G401.6 (cell line): ENCODE measurements at regions not wholly inside any gene's neighbourhood (a gene's known extent, or its start where the extent isn't known, plus 50 kb on each side); places are given as distances from the start of the nearest gene placed in this dataset.
"Not testable (repeated sequence)": the region's sequence is repeated elsewhere in the genome, so short reads cannot be mapped to it uniquely, and the experiment has no call there.

Experiments
- FAIRE-seq: peaks from 2 replicates; lab custom pipeline; 2012; peaks lifted over from hg19 to GRCh38; lab: Jason Lieb, UNC

GRCh38 chr9:88875400-88876120, 115.7 kb upstream of the S1PR3 start:
- FAIRE-seq = no peak

DNA sequence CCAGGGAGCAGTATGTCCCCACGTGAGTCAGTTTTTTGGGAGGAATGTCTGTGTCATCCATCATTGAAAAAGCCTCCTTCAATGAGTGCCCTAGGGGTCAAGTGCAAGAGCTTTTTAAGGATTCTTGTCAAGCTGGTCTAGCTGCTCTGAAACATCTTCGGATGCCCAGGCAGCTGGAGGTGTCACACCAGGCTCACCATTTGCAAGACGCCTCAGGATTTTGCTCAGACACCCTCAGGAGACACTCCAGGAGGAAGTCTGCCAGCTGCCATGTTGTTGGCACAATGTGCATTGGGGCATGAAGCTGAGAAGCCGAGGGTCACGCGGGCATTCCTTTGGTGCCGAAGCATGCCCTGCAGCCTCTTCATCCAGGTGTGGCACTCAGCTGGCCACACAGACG, 111.1 kb upstream of the S1PR3 start:
- no peak for FAIRE-seq

DNA sequence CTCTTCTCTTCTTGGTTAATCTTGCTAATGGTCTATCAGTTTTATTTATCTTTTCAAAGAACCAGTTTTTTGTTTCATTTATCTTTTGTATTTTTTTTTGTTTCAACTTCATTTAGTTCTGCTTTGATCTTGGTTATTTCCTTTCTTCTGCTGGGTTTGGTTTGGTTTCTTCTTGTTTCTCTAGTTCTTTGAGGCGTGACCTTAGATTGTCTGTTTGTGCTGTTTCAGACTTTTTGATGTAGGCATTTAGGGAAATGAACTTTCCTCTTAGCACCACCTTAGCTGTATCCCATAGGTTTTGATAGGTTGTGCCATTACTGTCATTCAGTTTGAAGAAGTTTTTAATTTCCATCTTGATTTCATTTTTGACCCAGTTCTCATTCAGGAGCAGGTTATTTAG, 107.0 kb upstream of the S1PR3 start:
- not testable (repeated sequence) for FAIRE-seq

- not testable (repeated sequence) for FAIRE-seq
Measured at GRCh38 chr9:88886762-88887161, 104.5 kb upstream of the S1PR3 start.

DNA sequence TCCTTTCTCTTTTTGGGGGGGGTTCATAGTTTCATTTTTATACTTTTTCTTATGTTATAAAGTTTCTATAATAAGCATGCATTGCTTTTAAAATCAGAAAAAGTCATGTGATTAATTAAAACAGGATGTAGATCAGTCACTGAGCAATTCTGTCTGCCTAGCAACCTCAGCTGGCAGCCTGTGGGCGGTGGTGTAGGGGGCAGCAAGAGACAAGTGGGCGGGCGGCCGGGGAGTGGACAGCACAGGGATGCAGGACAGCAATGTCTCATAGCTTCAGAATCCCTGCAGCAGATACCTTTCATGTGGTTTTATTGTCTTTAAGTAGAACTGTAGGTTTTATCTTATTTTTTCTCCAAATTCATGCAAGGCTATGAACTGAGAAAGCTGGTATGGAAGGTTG, 101.9 kb upstream of the S1PR3 start:
- FAIRE-seq = no peak

DNA sequence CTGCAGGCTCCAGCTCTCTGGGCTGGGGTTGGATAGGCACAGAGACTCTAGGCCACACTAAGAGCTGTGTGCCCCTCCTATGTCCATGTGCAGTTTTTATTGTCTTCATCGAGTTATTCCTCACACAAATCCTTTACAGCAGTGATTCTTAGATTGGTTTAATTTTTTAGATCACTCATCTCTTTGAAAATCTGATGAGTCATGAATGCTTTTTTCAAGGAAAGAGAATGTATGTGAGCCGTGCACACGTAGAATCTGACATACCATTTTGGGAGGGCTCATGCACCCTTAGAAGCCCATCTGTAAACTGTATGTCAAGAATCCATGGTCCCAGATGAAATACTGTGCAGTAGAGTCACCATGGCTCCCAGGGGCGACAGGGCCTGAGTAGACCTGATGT, 100.7 kb upstream of the S1PR3 start:
- no peak for FAIRE-seq

DNA sequence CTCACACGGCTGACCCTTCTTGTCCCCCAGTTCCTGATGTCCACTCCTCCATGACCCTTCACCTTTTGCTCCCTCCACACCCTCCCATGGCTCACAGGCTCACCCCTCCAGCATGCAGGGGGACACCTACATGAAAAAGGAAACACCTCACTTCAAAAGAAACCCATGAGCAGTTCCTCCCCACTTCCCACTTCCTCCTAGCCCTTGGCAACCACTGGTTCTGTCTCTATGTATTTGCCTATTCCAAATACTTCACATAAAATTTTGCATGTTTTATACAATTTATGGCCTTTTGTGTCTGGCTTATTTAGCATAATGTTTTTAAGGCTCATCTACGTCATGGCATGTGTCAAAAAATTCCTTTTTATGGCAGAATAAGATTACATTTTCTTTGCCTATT, 100.2 kb upstream of the S1PR3 start:
- no peak for FAIRE-seq

DNA sequence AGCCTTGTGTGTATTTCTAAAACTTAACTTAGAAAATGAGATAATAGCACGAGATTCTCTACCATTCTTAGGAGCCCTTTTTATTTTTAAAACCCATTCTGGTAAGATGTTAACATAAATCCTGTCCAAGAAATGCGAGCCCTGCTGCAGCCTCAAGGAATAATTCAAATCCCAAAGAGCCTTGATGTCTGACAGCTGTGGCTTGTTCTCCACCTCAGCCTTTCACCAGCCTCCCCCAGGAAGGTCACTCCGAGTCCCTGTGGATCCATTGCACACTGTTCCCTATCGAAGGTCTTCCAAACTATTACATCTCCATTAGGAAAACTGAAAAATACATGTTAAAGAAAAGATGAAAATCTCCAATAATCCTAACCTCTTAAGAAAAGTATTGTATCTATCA, 98.5 kb upstream of the S1PR3 start:
- FAIRE-seq = no peak

DNA sequence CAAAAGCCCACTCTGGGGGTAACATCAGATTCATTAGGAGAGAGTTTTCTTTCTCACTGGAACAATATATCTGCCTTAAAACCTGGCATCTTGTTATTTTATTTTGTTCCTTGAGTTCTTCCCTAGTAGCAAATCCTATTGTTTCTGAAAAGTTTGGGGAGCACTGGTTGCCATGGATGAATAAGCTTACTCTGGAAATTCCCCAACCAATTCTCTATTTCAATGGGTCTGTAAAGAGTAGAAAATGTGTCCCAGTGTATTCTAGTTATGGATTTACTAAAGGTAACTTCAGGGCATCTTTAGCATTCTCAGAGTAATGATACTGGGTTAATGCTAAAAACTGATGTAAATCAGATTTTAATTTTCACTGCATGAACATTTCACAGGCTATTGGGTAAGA, 94.2 kb upstream of the S1PR3 start:
- no peak for FAIRE-seq

DNA sequence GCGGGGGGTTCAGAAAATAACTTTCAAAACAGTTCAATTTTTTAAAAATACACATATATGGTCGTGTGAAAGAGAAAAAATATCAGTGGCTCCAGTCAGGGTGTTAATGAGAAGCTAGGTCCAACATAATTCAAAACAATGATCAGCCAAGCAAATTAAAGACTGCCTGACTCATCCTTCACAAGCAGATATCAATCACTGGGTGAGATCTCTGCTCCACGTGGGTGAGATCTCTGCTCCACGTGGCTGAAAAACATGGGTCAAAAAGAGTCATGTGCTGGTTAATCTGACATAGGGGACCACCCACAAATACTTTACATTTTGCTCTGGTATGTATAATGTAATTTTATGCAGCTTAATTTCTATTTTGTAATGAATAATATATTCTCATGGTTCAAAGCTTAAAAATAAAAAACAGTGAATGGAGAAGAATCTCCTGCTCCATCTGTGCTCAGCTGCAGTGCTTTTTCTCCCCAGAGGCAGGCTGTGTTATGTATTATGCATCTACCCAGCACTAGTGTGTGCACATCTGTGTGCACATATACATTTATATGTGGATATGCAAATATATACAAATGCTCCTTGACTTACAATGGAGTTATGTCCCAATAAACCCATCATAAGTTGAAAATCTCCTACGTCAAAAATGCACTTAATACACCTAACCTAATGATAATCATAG, 93.1 kb upstream of the S1PR3 start:
- no peak for FAIRE-seq

GRCh38 chr9:88905506-88905905, 85.8 kb upstream of the S1PR3 start:
- FAIRE-seq = no peak

GRCh38 chr9:88915916-88916315, 75.4 kb upstream of the S1PR3 start:
- FAIRE-seq = no peak

DNA sequence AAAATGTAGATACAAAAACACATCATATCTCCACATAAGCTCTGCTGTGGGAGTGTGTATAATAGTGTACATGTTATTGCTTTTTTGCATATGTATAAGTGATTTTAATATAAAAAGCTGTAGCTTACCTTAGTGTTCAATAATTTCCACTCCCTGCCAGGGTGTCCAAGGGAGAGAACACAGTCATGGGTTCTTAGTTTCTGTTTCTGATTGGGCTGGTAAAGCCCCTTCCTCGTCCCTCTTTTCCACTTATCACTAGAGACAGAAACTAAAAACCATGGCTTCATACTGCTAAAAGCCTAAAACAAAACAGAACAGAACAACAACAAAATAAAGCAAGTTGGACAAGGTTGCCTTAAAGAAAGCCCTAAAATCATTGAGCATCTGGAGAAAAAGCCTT, 74.4 kb upstream of the S1PR3 start:
- no peak for FAIRE-seq

DNA sequence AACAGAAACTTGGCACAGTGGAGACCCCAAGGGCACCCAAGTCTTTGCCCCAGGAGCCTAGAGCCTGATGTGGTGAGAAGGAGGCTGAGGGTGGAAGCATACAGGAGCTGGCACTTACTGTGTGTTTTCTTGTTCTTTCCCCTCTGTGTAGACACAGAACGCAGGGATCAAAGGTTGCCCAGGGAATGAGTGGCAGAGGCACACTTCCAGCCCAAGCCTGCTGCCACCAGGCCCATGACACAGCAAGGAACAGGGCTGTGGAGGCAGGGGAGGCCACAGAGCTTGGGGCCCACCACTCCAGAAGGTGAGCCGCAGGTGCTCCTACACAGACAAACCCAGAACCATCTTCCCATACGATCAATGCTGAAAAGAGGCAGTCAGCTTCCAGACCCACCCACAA, 73.9 kb upstream of the S1PR3 start:
- no peak for FAIRE-seq

- not testable (repeated sequence) for FAIRE-seq
Measured at GRCh38 chr9:88918537-88918936, 72.7 kb upstream of the S1PR3 start.

GRCh38 chr9:88920645-88921044, 70.6 kb upstream of the S1PR3 start:
- FAIRE-seq = no peak

DNA sequence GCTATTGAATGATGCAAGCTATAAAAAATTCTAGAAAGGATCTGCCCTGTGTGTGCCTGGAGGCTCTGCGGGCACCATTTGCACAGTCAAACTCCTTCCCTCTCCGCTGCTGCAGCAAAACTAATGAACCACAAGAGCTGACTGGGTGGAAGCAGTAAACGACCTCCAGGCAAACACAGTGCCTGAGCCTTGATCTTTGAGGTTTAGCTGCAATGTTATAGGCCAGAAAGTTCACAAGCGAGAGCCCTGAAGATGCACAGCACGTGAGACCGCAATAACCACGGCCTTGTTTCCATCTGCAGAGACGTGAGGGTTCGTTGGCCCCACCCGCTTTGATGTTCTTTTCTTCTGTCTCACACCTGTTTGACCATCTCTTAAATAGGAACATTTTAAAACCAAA, 69.2 kb upstream of the S1PR3 start:
- no peak for FAIRE-seq

GRCh38 chr9:88923092-88923491, 68.2 kb upstream of the S1PR3 start:
- no peak for FAIRE-seq

GRCh38 chr9:88923653-88924288, 67.5 kb upstream of the S1PR3 start:
- FAIRE-seq = no peak

- FAIRE-seq = no peak
Measured at GRCh38 chr9:88925481-88925880, 65.8 kb upstream of the S1PR3 start.

GRCh38 chr9:88926781-88927505, 64.3 kb upstream of the S1PR3 start:
- no peak for FAIRE-seq

GRCh38 chr9:88927510-88927909, 63.8 kb upstream of the S1PR3 start:
- FAIRE-seq = no peak

GRCh38 chr9:88930716-88931115, 60.6 kb upstream of the S1PR3 start:
- FAIRE-seq = no peak
